ENCODE measurements at regions not wholly inside any gene's neighbourhood (a gene's known extent, or its start where the extent isn't known, plus 50 kb on each side); places are given as distances from the start of the nearest gene placed in this dataset.

- H3K36me3 ChIP-seq (ENCODE audit: control insufficient read depth in 2 of 4, insufficient read depth in 4 of 4, low read length in 3 of 4) = no peaks in the 10 kb centered on the region
- FAIRE-seq = no peak
- 83% methylated on average over 5 of the region's 5 CpGs; no CpG with 5 or more reads in 1 of the 2 experiments for WGBS, 2 experiments (ENCODE audit: extremely low coverage in 1 of 2, insufficient coverage in 1 of 2, insufficient read length in 1 of 2, insufficient replicate concordance in 2 of 2, low coverage in 1 of 2, low lambda C conversion rate in 2 of 2, missing lambda C conversion rate in 1 of 2)
Observed at GRCh38 chr17:21530311-21530710, 154.2 kb downstream of the KCNJ12 start.

More at GRCh38 chr17:21530311-21530710, 154.2 kb downstream of the KCNJ12 start:
- Histone ChIP-seq H4K20me1 (replicated peaks in 1 of 2; ENCODE audit: control insufficient read depth in 1 of 2, insufficient read depth in 2 of 2, low read length in 2 of 2) (no peaks in the 10 kb centered on the region), H3K27ac (ENCODE audit: low read depth, low read length) (no peak overlapping the region), H3K4ac (replicated peaks; ENCODE audit: insufficient read length, low read depth, low read length) (no peak overlapping the region), H3K9me3 (ENCODE audit: insufficient read depth in 2 of 2, low read depth in 1 of 2, low read length in 1 of 2) (peaks cover 75 to 87% of the 10 kb centered on the region in 2 experiments), H2BK5ac (ENCODE audit: low read depth, low read length) (no peak overlapping the region), H3K14ac (ENCODE audit: insufficient read length) (no peak overlapping the region), H2BK120ac (replicated peaks; ENCODE audit: low read depth, low read length) (no peak overlapping the region), H4K5ac (ENCODE audit: insufficient read length, low read depth, low read length) (no peak overlapping the region), H3K27me3 (replicated peaks in 1 of 4; ENCODE audit: control insufficient read depth in 3 of 4, extremely low read depth in 1 of 4, insufficient read depth in 3 of 4, low read length in 3 of 4) (no peaks in the 10 kb centered on the region), H3K4me2 (ENCODE audit: insufficient read depth in 1 of 2, low read depth in 2 of 2, low read length in 2 of 2) (no peak overlapping the region), H3K23me2 (ENCODE audit: low read depth, low read length) (no peaks in the 10 kb centered on the region), H3K56ac (replicated peaks; ENCODE audit: insufficient read length, low read depth, low read length) (no peak overlapping the region), H3K18ac (ENCODE audit: extremely low read depth, low read length) (no peak overlapping the region), H2BK15ac (ENCODE audit: low read length) (no peak overlapping the region), H2BK20ac (ENCODE audit: low read length) (no peak overlapping the region), H3K79me2 (ENCODE audit: control insufficient read depth in 1 of 2, insufficient read depth in 2 of 2, low read length in 2 of 2) (no peaks in the 10 kb centered on the region), H3K4me1 (replicated peaks in 1 of 4; ENCODE audit: control insufficient read depth in 3 of 4, insufficient read depth in 4 of 4, low read length in 3 of 4) (no peaks in the 10 kb centered on the region; a peak in 1 of 7 replicates), H3K79me1 (ENCODE audit: low read depth, low read length) (no peaks in the 10 kb centered on the region), H3K9ac (replicated peaks in 1 of 4; ENCODE audit: extremely low read depth in 1 of 4, low read depth in 3 of 4, low read length in 3 of 4) (no peak overlapping the region), H4K91ac (replicated peaks; ENCODE audit: insufficient read length, low read length) (no peak overlapping the region), H4K8ac (ENCODE audit: extremely low read depth, insufficient read depth, low read length) (no peak overlapping the region), H3K4me3 (ENCODE audit: extremely low read depth in 1 of 4, insufficient read depth in 2 of 4, low read depth in 3 of 4, low read length in 4 of 4) (no peak overlapping the region), H2AK5ac (ENCODE audit: low read depth, low read length) (no peak overlapping the region), H2BK12ac (ENCODE audit: low read depth, low read length) (no peak overlapping the region), H2AFZ (ENCODE audit: low read length) (no peak overlapping the region), H3K23ac (ENCODE audit: insufficient read length) (no peak overlapping the region)
- ChIA-PET POLR2A (ENCODE audit: partially characterized antibody) (no interaction called here), CTCF (ENCODE audit: partially characterized antibody) (no interaction called here)
- DNase-seq (ENCODE audit: low read depth in 1 of 2, low spot score in 2 of 2) = no peak
- TF ChIP-seq USF2 (IDR thresholded peaks at IDR 0.05; ENCODE audit: low read length) = no peak
- no peak for TF ChIP-seq TCF12 (IDR thresholded peaks at IDR 0.05; ENCODE audit: low read depth, low read length)
